HG02588 (cell line): ENCODE measurements at regions not wholly inside any gene's neighbourhood (a gene's known extent, or its start where the extent isn't known, plus 50 kb on each side); places are given as distances from the start of the nearest gene placed in this dataset.

Experiments
- ATAC-seq: cut with Tn5 transposase; IDR thresholded peaks from one replicate; pipeline ENCODE4 v1.9.1; 2021; ENCODE audit warnings: mild to moderate bottlenecking, moderate library complexity; ENCODE audit not compliant: unreplicated experiment

GRCh38 chr2:177029901-177030300 is 182.7 kb upstream of the HNRNPA3 start:
- ATAC-seq = no peak

- no peak for ATAC-seq
Observed at GRCh38 chr2:177030451-177031105, 182.0 kb upstream of the HNRNPA3 start.

GRCh38 chr2:177031438-177032180 is 181.0 kb upstream of the HNRNPA3 start:
- ATAC-seq = no peak

GRCh38 chr2:177036747-177037146 is 175.8 kb upstream of the HNRNPA3 start:
- ATAC-seq = no peak

GRCh38 chr2:177037569-177037968 is 175.0 kb upstream of the HNRNPA3 start:
- ATAC-seq = no peak

- no peak for ATAC-seq
Observed at GRCh38 chr2:177038787-177039484, 173.7 kb upstream of the HNRNPA3 start.

GRCh38 chr2:177042311-177042710 is 170.3 kb upstream of the HNRNPA3 start:
- no peak for ATAC-seq

- ATAC-seq = no peak
Observed at GRCh38 chr2:177044671-177045070, 167.9 kb upstream of the HNRNPA3 start.

GRCh38 chr2:177048981-177049380 is 163.6 kb upstream of the HNRNPA3 start:
- no peak for ATAC-seq

- ATAC-seq = no peak
Observed at GRCh38 chr2:177051278-177051677, 161.3 kb upstream of the HNRNPA3 start.

GRCh38 chr2:177052471-177052870 is 160.1 kb upstream of the HNRNPA3 start:
- ATAC-seq = no peak

- no peak for ATAC-seq
Observed at GRCh38 chr2:177053038-177053437, 159.6 kb upstream of the HNRNPA3 start.

- ATAC-seq = no peak
Observed at GRCh38 chr2:177053716-177054115, 158.9 kb upstream of the HNRNPA3 start.

GRCh38 chr2:177056481-177056929 is 156.1 kb upstream of the HNRNPA3 start:
- ATAC-seq = no peak

GRCh38 chr2:177058747-177059146 is 153.8 kb upstream of the HNRNPA3 start:
- no peak for ATAC-seq

- ATAC-seq = no peak
Observed at GRCh38 chr2:177059293-177059692, 153.3 kb upstream of the HNRNPA3 start.

GRCh38 chr2:177063331-177063730 is 149.3 kb upstream of the HNRNPA3 start:
- ATAC-seq = no peak

GRCh38 chr2:177064422-177064821 is 148.2 kb upstream of the HNRNPA3 start:
- ATAC-seq = no peak

- no peak for ATAC-seq
Observed at GRCh38 chr2:177068967-177069366, 143.6 kb upstream of the HNRNPA3 start.

- ATAC-seq = no peak
Observed at GRCh38 chr2:177072090-177072489, 140.5 kb upstream of the HNRNPA3 start.

GRCh38 chr2:177073611-177074010 is 139.0 kb upstream of the HNRNPA3 start:
- ATAC-seq = no peak
